ENCODE measurements at regions not wholly inside any gene's neighbourhood (a gene's known extent, or its start where the extent isn't known, plus 50 kb on each side); places are given as distances from the start of the nearest gene placed in this dataset.
A peak's percentile ranks its signal among the peaks of the same experiment; 100 is the strongest.

DNA sequence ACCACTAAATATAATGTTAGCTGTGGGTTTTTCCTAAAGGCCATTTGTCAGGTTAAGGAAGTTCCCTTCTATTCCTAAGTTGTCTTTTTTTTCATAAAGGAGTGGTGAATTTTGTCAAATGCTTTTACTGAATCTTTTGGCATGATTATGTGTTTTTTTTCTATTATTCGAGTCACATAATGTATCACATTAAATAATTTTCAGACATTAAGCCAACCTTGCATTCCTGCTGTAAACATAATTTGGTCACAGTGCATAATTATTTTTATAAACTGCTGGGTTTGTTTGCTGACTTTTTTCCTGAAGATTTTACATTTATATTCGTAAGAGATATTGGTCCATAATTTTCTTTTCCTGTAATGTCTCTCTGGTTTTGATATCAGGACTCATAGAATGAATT, 101.8 kb upstream of the SPRED1 start:
- Mint-ChIP-seq H3K27ac (no peak overlapping the region), H3K27me3 (peaks cover 8% of the 10 kb centered on the region), H3K4me3 (no peak overlapping the region), H3K36me3 (peaks cover 3% of the 10 kb centered on the region), H3K4me1 (no peaks in the 10 kb centered on the region), H3K9me3 (peaks cover 13% of the 10 kb centered on the region)

DNA sequence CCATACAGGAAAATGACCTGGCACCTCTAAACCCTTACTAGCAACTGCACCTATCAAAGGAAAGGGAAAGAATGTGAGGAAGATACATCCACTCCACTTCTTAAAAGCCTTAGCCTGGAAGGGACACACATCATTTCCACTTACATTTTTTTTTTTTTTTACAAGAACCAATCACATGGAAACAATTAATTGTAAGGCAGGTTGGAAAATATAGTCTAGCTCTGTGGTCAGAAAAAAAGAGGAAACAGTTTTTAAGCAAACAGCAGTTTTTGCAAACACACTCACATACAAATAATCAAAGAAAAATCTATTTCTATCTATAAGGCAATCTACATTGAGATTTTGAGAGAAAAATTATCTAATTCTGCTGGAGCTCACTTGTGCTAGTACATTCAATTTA, 98.9 kb upstream of the SPRED1 start:
- Mint-ChIP-seq H3K4me3 (no peak overlapping the region), H3K36me3 (peaks cover 3% of the 10 kb centered on the region), H3K27me3 (peaks cover 11% of the 10 kb centered on the region), H3K9me3 (peaks cover 13% of the 10 kb centered on the region), H3K27ac (no peak overlapping the region), H3K4me1 (no peaks in the 10 kb centered on the region)

DNA sequence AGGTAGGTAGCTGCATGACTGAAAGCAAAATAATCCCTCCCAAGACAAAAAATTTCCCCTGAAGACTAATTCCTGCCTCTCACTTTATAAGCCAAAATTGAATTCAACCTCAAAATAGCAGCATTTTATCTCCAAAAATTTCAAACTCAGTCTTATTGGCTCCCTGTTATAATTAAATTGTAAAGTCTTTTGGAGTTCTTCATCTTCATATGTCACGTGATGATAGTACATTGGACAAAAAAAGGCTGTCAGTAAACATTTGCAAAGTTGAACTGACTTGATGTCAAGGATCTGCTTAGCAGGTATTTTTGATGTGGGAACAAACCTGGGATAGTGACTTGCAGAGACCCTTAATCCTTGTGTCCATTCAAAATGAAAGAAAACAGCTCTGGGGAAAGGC, 98.4 kb upstream of the SPRED1 start:
- H3K9me3 Mint-ChIP-seq: peaks cover 13% of the 10 kb centered on the region

DNA sequence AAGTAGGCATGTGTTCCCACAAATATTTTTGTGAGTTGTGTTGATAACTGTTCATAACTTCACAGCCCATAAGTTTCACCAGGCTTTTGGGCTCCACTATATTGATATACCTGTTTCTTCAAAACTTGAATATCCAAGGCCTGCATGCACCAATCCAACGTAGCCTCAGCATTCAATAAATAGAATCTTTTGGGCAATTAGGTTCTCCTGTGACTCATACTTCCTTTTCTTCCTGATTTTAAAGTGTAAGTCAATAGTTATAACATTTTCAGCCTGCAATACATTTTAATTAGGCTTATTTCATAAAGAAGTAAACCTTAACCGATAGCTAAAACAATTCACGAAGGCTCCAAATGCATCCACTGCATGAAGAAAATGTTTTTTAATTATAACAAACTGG, 97.8 kb upstream of the SPRED1 start:
- Mint-ChIP-seq H3K9me3 (peaks cover 9% of the 10 kb centered on the region), H3K4me3 (no peak overlapping the region), H3K36me3 (peaks cover 3% of the 10 kb centered on the region), H3K27me3 (peaks cover 11% of the 10 kb centered on the region), H3K27ac (no peak overlapping the region), H3K4me1 (no peaks in the 10 kb centered on the region)

More for the DNA sequence above, 98.4 kb upstream of the SPRED1 start:
- peaks cover 3% of the 10 kb centered on the region for H3K36me3 Mint-ChIP-seq
- H3K27ac Mint-ChIP-seq: no peak overlapping the region
- H3K4me1 Mint-ChIP-seq: no peaks in the 10 kb centered on the region
- H3K27me3 Mint-ChIP-seq: peaks cover 11% of the 10 kb centered on the region
- H3K4me3 Mint-ChIP-seq: no peak overlapping the region

DNA sequence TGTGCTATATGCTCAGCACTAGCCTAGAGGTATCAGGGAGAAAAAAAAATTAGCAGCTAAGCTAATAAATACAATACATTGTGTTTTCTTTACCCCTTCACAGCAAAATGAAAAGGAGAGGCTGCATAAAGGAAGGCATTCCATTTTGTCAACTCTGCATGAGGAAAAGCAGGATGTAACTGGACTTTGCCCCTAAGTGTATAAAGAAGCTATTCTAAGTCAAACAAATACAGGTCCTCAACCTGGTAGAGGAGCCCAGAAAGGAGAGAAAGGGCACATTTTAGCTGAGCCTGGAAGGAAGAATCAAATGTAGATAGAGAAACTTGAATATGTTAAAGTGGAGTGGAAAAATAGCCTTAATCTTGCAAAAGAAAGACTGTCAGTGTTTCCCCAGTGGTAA, 89.0 kb upstream of the SPRED1 start:
- Mint-ChIP-seq H3K36me3 (no peaks in the 10 kb centered on the region), H3K9me3 (no peaks in the 10 kb centered on the region), H3K27ac (no peak overlapping the region), H3K27me3 (peaks cover 5% of the 10 kb centered on the region), H3K4me1 (no peaks in the 10 kb centered on the region), H3K4me3 (no peak overlapping the region)

DNA sequence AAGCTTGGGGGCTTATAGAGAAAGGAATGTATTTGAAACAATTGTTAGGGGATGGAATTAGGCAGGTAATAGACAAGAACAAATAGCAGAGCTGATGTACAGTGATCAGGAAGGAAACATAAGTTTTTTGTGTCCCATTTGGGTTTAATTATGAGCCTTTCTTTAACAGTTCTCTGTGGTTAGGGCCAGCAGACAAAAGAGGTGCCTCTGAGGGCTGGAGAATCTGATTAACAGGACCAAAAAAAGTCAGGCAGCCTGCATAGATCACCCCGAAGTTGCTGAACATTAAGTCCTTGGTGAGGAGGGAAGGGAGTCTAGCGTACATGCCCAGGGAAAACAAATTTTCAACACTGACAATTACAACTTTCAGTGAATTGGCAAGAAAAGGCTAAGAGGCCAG, 88.6 kb upstream of the SPRED1 start:
- Mint-ChIP-seq H3K36me3 (no peaks in the 10 kb centered on the region), H3K27ac (no peak overlapping the region), H3K9me3 (no peaks in the 10 kb centered on the region), H3K4me3 (no peak overlapping the region), H3K4me1 (no peaks in the 10 kb centered on the region), H3K27me3 (peaks cover 5% of the 10 kb centered on the region)

DNA sequence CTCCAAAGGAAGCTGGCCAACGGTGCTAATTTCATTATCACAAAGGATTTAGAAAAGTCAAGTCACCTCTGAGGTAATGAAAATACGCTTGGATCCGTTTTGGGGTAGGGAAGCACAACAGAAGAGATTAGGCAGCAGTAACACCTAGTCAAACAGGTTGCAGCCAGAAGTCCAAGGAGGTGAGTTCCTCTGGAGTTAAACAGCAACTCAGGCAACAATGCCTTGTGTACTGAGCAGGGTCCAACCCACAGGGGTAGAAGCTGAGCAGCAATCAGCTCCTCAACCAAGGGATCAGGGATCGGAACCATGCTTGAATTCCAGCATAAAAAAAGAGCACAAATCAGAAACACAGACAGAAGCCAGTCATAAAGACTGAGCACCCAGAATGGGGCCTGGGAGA, 88.1 kb upstream of the SPRED1 start:
- no peak overlapping the region for H3K4me3 Mint-ChIP-seq
- H3K36me3 Mint-ChIP-seq: no peaks in the 10 kb centered on the region
- no peaks in the 10 kb centered on the region for H3K4me1 Mint-ChIP-seq
- no peak overlapping the region for H3K27ac Mint-ChIP-seq
- H3K9me3 Mint-ChIP-seq: no peaks in the 10 kb centered on the region
- H3K27me3 Mint-ChIP-seq: peaks cover 5% of the 10 kb centered on the region

DNA sequence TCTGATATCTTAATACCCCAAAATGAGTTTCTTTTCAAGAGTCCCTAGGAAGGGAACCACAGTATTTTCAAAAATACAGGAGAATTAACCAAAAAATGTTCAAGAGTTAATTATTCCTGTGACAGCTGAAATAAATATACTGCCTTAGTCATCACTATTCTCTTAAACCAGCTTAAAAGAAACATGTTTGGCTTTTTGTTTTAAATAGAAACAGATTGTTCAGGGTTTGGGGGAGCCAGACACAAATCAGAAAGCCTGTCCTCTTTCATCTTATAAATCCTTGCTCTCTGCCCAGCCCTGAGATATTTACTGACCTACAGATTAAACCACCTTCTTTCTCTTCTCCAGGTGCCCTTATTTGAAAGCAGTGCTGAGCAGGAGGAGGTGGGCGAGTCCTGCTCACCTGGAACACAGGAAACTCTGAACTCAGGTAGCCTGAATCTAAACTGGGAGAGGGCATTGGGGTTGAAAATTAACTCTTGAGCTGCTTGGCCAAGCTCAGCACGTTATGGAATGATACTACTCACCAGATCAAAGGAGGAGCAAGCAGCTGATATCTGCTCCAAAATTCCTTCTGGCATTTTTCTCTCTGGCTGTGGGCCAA, 84.1 kb upstream of the SPRED1 start:
- no peaks in the 10 kb centered on the region for H3K36me3 Mint-ChIP-seq
- no peaks in the 10 kb centered on the region for H3K9me3 Mint-ChIP-seq
- H3K27me3 Mint-ChIP-seq: peaks cover 11% of the 10 kb centered on the region
- H3K27ac Mint-ChIP-seq: no peak overlapping the region
- no peak overlapping the region for H3K4me3 Mint-ChIP-seq
- H3K4me1 Mint-ChIP-seq: no peaks in the 10 kb centered on the region

DNA sequence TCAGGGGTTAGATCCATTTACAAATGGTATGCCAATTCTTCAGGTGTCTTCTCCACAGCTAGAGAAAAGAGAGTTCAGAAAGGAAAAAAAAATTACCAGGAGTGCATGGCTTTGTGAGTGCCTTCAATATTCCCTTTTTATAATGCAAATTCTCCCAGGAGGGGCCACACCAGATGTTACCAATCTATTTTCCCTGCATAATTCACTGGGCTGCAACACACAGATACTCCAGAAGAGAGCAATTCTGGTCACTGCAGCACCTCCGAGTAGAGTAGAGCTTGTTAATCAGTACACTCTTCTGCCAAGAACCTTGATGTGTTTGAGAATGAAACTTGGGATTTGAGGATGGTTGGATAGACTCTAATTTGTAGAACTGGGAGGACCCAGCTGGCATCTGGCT, 80.7 kb upstream of the SPRED1 start:
- no peaks in the 10 kb centered on the region for H3K9me3 Mint-ChIP-seq
- H3K36me3 Mint-ChIP-seq: no peaks in the 10 kb centered on the region
- no peak overlapping the region for H3K4me3 Mint-ChIP-seq
- H3K27ac Mint-ChIP-seq: no peak overlapping the region
- H3K27me3 Mint-ChIP-seq: peaks cover 9% of the 10 kb centered on the region
- no peaks in the 10 kb centered on the region for H3K4me1 Mint-ChIP-seq

DNA sequence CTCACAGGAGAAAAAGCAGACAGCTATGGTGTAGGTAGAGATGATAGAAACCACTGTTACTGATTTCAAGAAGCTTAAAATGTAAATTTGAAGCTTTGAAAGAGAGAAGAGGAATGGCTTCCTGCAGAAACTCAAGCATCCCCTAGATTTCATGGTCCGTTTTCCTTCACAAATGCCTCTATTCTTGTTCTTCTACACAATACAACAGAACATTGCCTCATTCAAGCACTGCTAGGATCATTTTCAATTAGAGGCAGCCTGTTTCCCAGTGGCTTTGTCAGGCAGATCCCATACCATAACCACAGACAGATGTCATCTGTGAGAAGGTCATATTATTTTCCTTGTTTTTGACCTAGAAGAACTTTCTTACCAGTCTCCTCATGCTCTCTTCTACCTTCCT, 77.9 kb upstream of the SPRED1 start:
- Mint-ChIP-seq H3K9me3 (no peaks in the 10 kb centered on the region), H3K4me3 (no peak overlapping the region), H3K4me1 (no peaks in the 10 kb centered on the region), H3K27me3 (peaks cover 12% of the 10 kb centered on the region), H3K36me3 (no peaks in the 10 kb centered on the region), H3K27ac (no peak overlapping the region)

DNA sequence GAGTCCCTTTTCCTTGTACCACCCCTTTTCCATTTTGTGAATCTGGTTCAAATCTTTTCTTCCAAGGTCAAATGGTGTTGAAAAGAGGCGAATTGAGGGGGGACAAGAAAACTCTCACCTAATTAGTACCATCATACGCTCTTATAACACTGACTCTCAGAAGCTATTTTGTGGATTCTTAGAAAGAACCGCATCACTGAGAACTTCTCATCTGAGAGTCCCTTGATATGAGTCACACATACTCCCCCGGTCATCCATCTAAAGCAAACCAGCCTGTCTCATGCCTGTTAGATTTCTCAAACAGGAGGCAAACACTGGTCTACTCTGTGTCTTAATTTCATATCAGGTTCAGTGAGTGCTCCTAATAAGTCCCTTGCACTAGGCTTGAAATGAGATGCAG, 76.5 kb upstream of the SPRED1 start:
- H3K9me3 Mint-ChIP-seq: no peaks in the 10 kb centered on the region
- no peaks in the 10 kb centered on the region for H3K4me1 Mint-ChIP-seq
- H3K4me3 Mint-ChIP-seq: no peak overlapping the region
- H3K36me3 Mint-ChIP-seq: no peaks in the 10 kb centered on the region
- H3K27me3 Mint-ChIP-seq: peaks cover 17% of the 10 kb centered on the region
- no peak overlapping the region for H3K27ac Mint-ChIP-seq

DNA sequence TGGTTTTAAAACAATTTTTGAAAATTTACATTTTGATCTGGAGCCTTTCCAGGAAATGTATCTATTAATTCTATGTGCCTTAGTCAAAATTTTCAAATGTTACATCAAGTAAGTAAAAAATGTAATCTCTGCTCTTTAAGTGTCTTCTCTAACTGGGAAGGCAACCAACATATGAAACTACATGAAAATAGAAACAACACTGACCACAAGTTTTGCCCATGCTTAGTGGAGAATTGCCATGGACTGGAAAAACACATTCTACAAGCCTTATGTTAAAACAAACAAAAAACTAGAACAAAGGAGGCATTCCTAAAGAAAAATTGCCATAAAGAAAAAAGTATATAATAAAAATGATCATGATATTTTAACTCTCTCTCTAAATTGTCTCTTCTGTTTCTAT, 75.9 kb upstream of the SPRED1 start:
- H3K9me3 Mint-ChIP-seq: no peaks in the 10 kb centered on the region
- H3K4me1 Mint-ChIP-seq: no peaks in the 10 kb centered on the region
- no peaks in the 10 kb centered on the region for H3K36me3 Mint-ChIP-seq
- H3K4me3 Mint-ChIP-seq: no peak overlapping the region
- H3K27ac Mint-ChIP-seq: no peak overlapping the region
- peaks cover 18% of the 10 kb centered on the region for H3K27me3 Mint-ChIP-seq

DNA sequence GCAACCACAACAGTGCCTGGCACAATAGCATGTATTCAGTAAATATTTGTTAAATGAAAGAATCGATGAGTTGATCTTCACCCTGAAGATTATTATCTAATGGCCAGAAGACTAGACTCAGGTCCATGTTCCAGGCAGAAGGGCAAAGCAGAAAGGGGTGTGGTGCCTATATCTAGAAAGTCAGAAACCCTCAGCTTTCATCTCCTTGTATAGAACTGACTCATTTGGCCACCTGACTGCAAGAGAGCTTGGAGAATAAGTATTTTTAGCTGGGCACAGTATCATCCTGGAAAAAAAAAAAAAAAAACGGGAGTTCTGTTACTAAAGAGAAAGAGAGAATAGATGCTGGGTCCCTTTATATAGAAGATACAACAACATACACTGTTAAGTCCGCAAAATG, 69.7 kb upstream of the SPRED1 start:
- H3K27me3 Mint-ChIP-seq: peaks cover 7% of the 10 kb centered on the region

DNA sequence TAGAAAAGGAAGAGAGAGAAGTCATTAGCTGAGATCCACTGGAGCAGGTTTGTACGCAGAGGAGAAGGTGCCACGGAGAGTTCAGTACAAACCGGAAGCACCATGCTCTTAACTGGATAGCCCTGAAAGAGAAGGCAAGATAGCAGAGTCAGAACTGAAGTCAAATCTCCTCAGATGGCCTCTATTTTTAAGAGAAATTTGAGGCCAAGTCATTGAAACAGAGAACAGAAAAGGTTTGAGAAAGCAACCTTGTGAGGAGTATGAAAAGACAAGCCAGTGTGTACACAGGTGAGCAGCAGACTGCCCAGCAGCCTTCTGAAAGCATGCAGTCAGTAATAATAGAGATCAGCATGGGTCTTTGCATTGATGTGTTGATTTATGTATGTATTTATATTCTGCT, 66.1 kb upstream of the SPRED1 start:
- Mint-ChIP-seq H3K4me3 (no peak overlapping the region), H3K9me3 (no peaks in the 10 kb centered on the region), H3K36me3 (no peaks in the 10 kb centered on the region), H3K27me3 (no peaks in the 10 kb centered on the region), H3K4me1 (no peaks in the 10 kb centered on the region), H3K27ac (no peak overlapping the region)

More for the DNA sequence above, 69.7 kb upstream of the SPRED1 start:
- H3K9me3 Mint-ChIP-seq: no peaks in the 10 kb centered on the region
- no peaks in the 10 kb centered on the region for H3K4me1 Mint-ChIP-seq
- no peak overlapping the region for H3K27ac Mint-ChIP-seq
- no peak overlapping the region for H3K4me3 Mint-ChIP-seq
- no peaks in the 10 kb centered on the region for H3K36me3 Mint-ChIP-seq

DNA sequence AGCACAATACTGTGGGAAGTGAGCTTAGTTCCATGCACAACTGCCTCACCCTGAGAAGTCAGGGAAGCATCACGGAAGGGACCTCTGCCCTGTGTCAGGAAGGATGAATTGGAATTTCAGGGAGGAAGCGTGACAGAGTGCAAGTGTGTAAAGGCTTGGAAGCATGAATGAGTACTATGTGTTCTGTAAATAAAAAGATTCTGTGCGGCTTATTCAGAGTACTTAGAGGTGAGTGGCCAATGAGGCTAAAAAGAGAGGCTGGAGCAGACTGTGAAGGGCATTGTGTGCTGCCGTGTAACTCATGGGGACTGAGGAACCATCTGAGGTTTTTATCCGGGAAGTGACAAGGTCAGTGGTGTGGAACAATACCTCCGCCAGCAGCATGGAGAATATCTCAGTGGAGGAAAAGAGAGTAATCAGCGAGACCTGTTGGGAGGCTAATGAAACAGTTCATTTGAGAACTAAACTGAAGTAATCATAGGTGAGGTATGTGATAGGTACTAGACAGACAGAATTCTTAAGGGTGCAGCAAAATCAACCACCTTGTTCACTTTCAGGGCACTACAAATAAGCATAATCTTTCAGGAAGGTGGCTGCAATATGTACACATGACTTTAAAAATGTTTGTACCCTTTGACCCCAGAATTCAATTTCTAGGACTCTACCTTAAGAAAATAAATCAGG, 64.9 kb upstream of the SPRED1 start:
- H3K9me3 Mint-ChIP-seq: no peaks in the 10 kb centered on the region
- H3K27me3 Mint-ChIP-seq: no peaks in the 10 kb centered on the region
- H3K4me1 Mint-ChIP-seq: no peaks in the 10 kb centered on the region
- no peaks in the 10 kb centered on the region for H3K36me3 Mint-ChIP-seq
- no peak overlapping the region for H3K4me3 Mint-ChIP-seq
- H3K27ac Mint-ChIP-seq: no peak overlapping the region

DNA sequence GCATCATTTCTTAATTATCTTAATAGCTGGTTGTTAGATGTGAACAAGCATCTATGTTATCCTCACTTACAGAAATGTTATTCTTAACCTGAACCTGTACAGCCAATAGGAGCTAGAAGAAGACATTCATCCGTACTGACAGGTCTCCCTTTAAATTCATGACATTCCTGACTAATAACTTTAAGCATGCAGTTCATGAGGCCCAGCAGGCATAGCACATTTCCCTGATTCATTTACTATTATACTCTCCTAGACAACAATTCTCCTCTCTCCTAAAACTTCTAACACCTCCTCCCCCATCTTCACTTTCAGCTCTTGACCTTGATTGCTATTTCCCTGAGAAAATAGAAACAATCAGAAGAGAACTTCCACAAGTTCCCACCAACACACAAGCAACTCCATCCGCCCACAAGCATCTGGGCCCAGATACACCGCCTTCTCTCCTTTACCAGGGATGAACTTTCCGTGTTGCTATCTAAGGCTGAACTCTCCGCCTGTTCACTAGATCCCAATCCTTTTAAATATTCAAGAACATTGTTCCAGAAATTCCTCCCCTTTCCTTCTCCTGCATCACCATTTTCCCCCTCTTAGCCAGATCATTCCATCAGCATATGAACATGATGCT, 62.9 kb upstream of the SPRED1 start:
- H3K9me3 Mint-ChIP-seq: no peaks in the 10 kb centered on the region
- peak overlapping the region; percentile 32 for H3K27ac Mint-ChIP-seq
- H3K27me3 Mint-ChIP-seq: peaks cover 2% of the 10 kb centered on the region
- H3K36me3 Mint-ChIP-seq: no peaks in the 10 kb centered on the region
- H3K4me1 Mint-ChIP-seq: no peaks in the 10 kb centered on the region
- no peak overlapping the region for H3K4me3 Mint-ChIP-seq
